ENCODE measurements at regions not wholly inside any gene's neighbourhood (a gene's known extent, or its start where the extent isn't known, plus 50 kb on each side); places are given as distances from the start of the nearest gene placed in this dataset.

- DNase-seq, result no peak
These were observed 329.7 kb upstream of the HTR2A start for GRCh38 chr13:47226516-47226915.

DNA sequence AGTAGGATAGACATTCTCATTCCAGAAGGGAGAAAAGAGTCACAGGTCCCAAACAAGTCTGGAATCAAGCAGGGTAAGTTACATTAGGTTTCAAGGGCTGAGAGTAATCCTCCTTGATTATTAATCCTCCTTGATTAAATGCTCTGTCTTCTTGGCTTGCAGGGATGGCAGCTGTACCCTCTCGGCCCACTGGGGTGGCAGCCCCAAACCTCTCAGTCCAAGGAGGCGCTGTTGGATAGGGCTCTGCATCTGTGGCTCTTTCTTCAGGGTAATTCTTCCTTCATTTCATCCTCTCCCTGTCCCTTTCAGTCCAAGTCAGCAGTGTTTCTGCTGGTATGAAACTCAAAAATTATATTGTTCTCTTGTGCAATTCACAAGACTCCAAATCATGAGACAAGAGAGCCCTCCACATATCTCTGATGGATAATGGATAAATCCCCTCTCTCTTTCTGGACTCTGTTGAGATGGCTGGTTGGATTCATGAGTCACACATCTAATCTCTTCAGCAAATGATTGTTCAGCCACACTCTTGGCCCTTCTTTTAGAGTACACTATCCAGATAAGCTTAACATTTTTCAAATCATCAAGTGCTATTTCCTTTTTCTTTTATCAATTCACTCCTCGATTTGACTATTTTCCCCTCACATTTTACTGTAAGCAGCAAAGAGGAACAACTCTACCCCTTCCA, 323.7 kb upstream of the HTR2A start:
- DNase-seq, result no peak

- DNase-seq, result no peak
These were observed 321.8 kb upstream of the HTR2A start for GRCh38 chr13:47218611-47219010.

- no peak for DNase-seq
These were observed 319.4 kb upstream of the HTR2A start for GRCh38 chr13:47216176-47216822.

DNA sequence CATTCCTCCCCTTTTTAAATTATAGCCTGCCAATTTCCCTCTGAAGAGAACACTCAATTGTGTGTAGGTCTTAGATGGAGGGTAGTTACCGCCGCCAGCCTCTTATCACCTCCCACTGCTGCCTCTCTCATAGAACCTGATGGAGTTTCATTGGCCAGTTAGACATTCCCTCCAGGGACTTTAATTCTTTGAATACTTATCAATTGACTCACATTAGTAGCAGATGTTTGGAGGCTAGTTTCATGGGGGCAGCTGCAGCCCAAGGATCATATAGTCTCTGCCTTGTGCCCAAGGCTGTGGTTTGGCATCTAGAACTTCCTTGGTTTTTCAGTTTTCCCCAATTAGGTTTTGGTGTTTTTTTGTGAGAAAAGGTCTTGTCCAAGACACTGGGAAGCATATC, 318.9 kb upstream of the HTR2A start:
- DNase-seq, result no peak

DNA sequence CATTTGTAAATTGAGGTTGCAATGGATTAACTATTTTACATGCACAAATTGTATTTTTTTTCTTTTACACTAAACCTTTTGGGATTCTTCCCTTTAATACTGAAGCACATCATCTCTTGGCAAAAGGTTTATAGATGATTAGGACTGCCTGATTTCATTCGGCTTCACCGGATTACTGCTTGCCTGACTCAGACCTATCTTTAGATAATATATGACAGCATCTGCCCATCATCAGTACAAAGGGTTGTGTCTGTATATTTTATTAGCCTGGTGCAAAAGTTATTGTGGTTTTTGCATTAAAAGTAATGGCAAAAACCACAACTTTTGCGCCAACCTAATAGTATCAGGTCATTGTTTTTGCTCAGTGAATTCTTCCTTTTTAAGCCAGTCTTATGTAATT, 316.2 kb upstream of the HTR2A start:
- DNase-seq, result no peak

GRCh38 chr13:47211106-47211505, 314.3 kb upstream of the HTR2A start:
- no peak for DNase-seq

GRCh38 chr13:47206111-47206510, 309.3 kb upstream of the HTR2A start:
- DNase-seq, result no peak

GRCh38 chr13:47190696-47191305, 293.9 kb upstream of the HTR2A start:
- no peak for DNase-seq

- no peak for DNase-seq
These were observed 291.9 kb upstream of the HTR2A start for GRCh38 chr13:47188802-47189201.

GRCh38 chr13:47186471-47186870, 289.6 kb upstream of the HTR2A start:
- no peak for DNase-seq

DNA sequence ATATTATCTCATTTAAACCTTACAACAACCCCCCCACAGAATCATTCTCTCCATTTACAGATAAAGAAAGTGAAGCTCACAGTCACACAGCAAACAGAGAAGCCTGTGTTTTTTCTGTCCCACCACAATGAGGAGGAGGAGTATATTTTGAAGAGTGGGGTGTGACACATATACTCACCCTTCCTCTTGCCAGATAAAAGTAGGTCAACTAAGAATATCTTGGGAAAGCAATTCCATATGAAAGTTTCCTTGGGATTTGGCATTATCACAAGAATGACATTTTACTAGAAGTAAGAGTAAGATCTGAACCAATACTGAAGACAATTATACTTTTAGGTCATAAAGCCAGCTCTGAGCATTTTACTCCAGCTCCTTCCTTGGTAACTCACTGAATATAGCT, 287.5 kb upstream of the HTR2A start:
- no peak for DNase-seq

DNA sequence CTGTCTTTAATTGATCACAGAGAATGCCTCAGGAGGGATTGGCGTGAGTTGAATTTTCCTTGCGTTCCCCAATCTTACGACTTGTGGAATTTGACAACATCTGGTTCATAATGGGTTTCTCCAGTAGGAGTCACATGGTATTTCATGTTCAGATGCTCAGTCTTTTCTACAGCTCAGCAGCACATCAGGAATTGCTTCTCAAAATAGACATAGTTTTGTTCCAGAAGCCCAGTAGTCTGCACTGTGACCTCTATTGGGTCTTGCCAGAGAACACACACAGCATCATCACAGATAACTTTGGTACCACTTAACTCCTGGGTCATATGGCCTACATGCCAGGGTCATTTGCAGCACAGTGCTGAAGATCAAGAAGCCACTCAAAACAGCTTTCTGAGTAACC, 282.5 kb upstream of the HTR2A start:
- no peak for DNase-seq

- no peak for DNase-seq
These were observed 281.5 kb upstream of the HTR2A start for GRCh38 chr13:47178090-47178950.

DNA sequence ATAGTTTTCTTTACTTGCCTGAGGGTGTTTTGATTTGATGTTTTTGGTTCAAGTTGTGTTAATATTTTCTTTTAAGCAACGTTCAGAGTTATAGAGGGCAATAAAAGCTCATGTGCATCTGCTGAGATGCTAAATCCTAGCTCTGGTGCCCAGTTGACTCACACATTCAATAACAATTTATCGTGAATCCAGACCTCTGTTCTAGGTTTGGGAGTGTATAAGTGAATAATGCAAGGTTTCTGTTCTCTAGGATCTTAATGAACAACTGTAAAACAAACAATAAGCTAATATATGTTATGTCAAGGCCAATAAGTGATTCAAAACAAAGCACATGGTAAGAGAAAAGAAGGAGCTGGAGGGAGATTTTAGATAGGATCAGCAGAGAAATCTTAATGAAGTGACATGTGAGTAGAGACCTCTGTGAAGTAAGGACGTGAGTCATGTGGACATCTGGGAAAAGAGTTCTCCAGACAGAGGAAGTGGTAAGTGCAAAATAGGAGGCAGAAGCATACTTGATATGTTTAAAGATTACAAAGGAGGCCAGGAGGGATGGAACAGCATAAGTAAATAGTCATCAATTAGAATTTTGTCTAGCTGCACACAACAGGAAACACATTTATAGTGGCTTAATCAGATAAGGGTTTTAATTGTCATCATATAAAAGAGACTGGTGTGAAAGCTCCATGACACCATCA, 278.5 kb upstream of the HTR2A start:
- DNase-seq, result no peak

DNA sequence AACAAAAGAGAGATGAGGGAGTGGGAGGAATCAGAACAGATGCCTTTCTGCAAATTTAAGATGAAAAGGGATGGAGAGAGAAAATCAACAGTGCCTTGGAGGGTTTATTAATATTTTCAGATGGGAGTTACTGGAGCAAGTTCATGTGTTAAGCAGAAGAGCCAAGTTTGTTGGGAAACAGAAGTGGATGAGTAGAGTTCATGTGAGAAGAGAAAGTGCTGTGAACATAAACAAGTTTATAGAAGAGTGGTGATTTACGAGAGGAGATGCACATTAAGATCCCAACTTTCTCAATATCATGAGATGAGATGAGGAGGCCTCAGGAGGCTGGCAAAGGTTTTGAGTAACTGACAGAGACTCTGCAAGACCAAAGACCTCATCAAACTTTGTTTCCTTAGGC, 274.1 kb upstream of the HTR2A start:
- DNase-seq, result no peak

- DNase-seq, result no peak
These were observed 271.8 kb upstream of the HTR2A start for GRCh38 chr13:47168618-47169017.

DNA sequence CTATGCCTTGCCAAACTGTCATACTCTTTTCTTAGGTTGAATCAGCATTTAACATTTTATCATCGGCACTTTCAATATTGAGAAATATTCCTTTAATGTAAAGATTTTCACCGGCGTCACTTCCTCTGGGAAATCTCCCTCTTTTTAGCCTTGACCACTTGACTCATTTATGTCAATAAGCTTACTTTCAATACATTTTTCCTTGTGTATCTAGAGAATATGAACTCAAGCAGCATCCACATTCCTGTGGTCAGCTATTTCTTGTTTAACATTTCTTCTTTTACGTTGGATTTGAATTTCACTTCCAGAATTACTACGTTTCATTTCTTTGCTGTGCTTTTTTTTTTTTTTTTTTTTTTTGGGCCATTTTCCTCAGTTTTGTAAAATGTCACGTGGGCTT, 271.2 kb upstream of the HTR2A start:
- DNase-seq, result no peak

DNA sequence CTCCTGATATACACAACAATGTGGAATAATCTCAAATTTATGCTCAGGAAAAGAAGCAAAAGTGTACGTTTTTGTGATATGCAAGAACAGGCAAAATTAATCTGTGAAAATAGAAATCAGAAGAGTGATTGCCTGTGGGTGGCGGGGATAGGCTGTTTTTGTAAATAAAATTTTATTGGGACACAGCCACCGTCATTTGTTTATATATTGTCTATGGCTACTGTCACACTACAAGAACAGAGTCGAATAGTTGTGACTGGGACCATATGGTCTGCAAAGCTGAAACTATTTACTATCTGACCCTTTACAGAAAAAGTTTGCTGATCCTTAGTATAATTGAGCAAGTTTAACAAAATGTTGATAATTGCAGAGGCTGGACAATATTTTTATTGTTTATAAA, 269.5 kb upstream of the HTR2A start:
- DNase-seq, result no peak

- no peak for DNase-seq
These were observed 263.1 kb upstream of the HTR2A start for GRCh38 chr13:47159853-47160550.

- DNase-seq, result no peak
These were observed 261.7 kb upstream of the HTR2A start for GRCh38 chr13:47158593-47158992.

DNA sequence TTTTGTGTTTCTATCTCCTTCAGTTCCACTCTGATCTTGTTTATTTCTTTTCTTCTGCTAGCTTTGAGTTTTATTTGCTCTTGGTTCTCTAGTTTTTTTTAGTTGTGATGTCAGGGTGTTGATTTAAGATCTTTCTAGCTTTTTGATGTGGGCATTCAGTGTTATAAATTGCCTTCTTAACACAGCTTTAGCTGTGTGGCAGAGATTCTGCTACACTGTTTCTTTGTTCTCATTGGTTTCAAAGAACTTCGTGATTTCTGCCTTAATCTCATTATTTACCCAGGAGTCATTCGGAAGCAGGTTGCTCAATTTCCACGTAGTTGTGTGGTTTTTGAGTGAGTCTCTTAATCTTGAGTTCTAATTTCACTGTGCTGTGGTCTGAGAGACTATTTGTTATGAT, 251.7 kb upstream of the HTR2A start:
- no peak for DNase-seq

- no peak for DNase-seq
These were observed 250.9 kb upstream of the HTR2A start for GRCh38 chr13:47147812-47148119.
